Stimulated activated CD4-positive, alpha-beta T cell treated with anti-CD3 and anti-CD28 coated beads, Interleukin-2, amount 100 ng/mL, for 48 hours (primary cell): ENCODE measurements at regions not wholly inside any gene's neighbourhood (a gene's known extent, or its start where the extent isn't known, plus 50 kb on each side); places are given as distances from the start of the nearest gene placed in this dataset.
"Not testable (repeated sequence)": the region's sequence is repeated elsewhere in the genome, so short reads cannot be mapped to it uniquely, and the experiment has no call there.

Experiments used
- DNase-seq, 2 donors: peaks; one replicate each; pipeline ENCODE4 v3.0.0-alpha.2; 2020

GRCh38 chr16:72654535-72654934, 393.4 kb downstream of the ZFHX3 start:
- no peak for DNase-seq

- DNase-seq: no peak
These were observed 398.5 kb downstream of the ZFHX3 start for GRCh38 chr16:72649254-72649944.

GRCh38 chr16:72646615-72647014, 401.3 kb downstream of the ZFHX3 start:
- no peak for DNase-seq

- DNase-seq: no peak
These were observed 402.4 kb downstream of the ZFHX3 start for GRCh38 chr16:72645538-72645937.

- no peak for DNase-seq
These were observed 403.0 kb downstream of the ZFHX3 start for GRCh38 chr16:72644911-72645310.

- DNase-seq: no peak
These were observed 408.4 kb downstream of the ZFHX3 start for GRCh38 chr16:72639494-72639893.

- DNase-seq: no peak
These were observed 410.6 kb downstream of the ZFHX3 start for GRCh38 chr16:72637306-72637705.

GRCh38 chr16:72635694-72636093, 412.2 kb downstream of the ZFHX3 start:
- no peak for DNase-seq

- DNase-seq: no peak
These were observed 412.8 kb downstream of the ZFHX3 start for GRCh38 chr16:72635104-72635503.

GRCh38 chr16:72627182-72627896, 420.6 kb downstream of the ZFHX3 start:
- DNase-seq: not testable (repeated sequence)

GRCh38 chr16:72626623-72627022, 421.3 kb downstream of the ZFHX3 start:
- DNase-seq: no peak

GRCh38 chr16:72621651-72622050, 426.3 kb downstream of the ZFHX3 start:
- no peak for DNase-seq

- no peak for DNase-seq
These were observed 427.1 kb downstream of the ZFHX3 start for GRCh38 chr16:72620853-72621252.

GRCh38 chr16:72620348-72620747, 427.6 kb downstream of the ZFHX3 start:
- no peak for DNase-seq

- DNase-seq: no peak
These were observed 432.1 kb downstream of the ZFHX3 start for GRCh38 chr16:72615856-72616255.

GRCh38 chr16:72612718-72613117, 435.2 kb downstream of the ZFHX3 start:
- no peak for DNase-seq

GRCh38 chr16:72612256-72612655, 435.7 kb downstream of the ZFHX3 start:
- DNase-seq: no peak

- DNase-seq: no peak
These were observed 438.0 kb upstream of the PMFBP1 start for GRCh38 chr16:72609933-72610332.

GRCh38 chr16:72609066-72609465, 437.1 kb upstream of the PMFBP1 start:
- DNase-seq: no peak

GRCh38 chr16:72604375-72604774, 432.4 kb upstream of the PMFBP1 start:
- DNase-seq: no peak

GRCh38 chr16:72602499-72602898, 430.5 kb upstream of the PMFBP1 start:
- no peak for DNase-seq

- no peak for DNase-seq
These were observed 426.7 kb upstream of the PMFBP1 start for GRCh38 chr16:72598696-72599095.

GRCh38 chr16:72597938-72598337, 426.0 kb upstream of the PMFBP1 start:
- no peak for DNase-seq

- no peak for DNase-seq
These were observed 424.4 kb upstream of the PMFBP1 start for GRCh38 chr16:72596373-72596772.
